NCI-H524 (cell line): ENCODE measurements at regions not wholly inside any gene's neighbourhood (a gene's known extent, or its start where the extent isn't known, plus 50 kb on each side); places are given as distances from the start of the nearest gene placed in this dataset.

ENCODE experiments used
- DNase-seq, 2 experiments: peaks; one replicate each; lab custom pipeline; 2025; lab: John Stamatoyannopoulos, UW

GRCh38 chr10:111739125-111739873 is 444.3 kb downstream of the GPAM start:
- no peak for DNase-seq

- DNase-seq = no peak
Observed at GRCh38 chr10:111739874-111740139, 443.8 kb downstream of the GPAM start.

DNA sequence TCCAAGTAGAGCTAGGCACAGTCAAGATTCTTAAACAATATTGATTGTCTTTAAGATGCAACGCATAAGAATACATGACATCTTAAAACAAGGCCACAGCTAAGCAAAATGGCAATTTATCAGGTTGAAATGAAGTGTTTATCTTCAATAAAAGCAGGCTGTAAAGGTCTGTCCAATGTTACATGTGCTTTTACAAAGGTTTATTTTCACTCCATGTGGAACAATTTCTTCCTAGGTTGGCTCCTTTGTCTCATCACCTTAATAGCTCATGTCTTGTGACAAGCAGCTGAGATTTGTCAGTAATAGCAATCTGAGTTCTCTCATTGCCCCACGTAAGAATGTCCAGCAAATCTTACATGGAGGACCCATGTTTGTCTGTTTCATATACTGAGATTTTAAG is 437.6 kb downstream of the GPAM start:
- DNase-seq = no peak

- DNase-seq = no peak
Observed at GRCh38 chr10:111747751-111748150, 435.8 kb downstream of the GPAM start.

GRCh38 chr10:111748184-111748583 is 435.4 kb downstream of the GPAM start:
- no peak for DNase-seq

DNA sequence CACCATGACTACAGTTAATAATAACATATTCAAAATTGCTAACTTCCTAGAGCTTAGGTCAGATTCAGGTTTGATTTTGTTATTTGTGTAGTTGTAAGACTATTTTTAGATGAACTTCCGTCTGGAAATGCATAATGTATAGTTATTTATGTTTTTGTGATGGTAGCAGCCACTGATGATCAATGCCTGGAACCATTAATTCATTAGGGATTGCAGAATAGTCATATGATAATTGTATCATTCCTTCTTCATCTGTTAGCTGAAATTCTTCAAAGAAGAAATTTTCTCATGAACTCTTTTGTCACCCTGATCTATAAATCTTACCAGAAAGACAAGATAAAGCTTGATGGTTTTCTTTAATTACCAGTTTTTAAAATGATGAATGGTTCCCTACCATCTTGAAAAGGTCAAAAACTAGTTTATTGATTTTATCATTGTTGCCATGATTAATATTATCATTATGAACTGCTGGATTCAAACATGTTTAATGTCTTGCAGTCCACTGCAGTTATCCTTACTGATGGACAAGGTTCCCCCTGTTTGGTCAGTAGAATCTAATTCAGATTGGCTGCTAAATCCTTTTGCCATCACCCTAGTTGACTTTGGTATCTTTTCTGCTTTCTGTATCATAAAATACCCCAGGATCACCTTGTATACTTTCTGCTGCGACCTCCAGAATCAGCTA is 433.3 kb downstream of the GPAM start:
- no peak for DNase-seq

DNA sequence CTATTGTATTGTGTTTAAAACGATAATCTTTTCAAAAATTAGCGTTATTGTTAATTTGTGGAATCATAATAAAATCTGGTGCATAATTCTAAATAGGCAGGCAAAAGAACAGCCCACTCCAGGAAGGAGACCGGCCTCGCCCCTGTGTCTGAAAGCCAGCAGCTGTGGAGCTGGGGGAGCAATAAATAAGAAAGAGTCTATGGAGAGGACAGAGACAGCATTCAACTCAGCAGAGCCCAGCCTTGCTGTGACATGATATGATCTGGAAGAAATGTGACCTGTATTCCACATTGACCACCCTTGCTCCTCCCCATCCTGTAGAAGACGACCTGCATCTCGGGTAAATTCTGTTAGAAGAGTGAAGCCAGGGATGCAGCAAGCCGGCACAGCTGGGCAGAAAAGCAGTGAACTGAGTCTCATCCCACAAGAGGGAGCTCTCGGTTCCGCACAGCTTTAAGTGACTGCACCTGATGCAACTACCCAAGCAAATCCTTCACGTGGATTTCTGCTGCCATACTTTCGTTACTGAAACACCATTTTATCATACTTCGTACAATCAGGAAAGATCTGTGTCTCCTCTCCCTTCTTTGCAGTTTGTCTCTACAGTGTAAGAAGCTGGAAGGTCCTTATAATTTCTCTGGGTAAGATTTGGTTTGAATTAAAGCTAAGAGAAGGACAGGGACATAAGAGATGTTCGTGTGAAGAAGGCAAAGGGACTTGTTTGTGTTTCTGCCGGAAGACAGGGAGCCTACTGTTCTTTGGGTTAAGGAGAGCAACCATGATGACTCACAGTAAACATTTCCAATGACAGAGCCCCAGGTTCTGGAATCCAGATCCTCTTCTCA is 427.1 kb downstream of the GPAM start:
- DNase-seq = peak in 1 of 2 experiments; percentile 16

DNA sequence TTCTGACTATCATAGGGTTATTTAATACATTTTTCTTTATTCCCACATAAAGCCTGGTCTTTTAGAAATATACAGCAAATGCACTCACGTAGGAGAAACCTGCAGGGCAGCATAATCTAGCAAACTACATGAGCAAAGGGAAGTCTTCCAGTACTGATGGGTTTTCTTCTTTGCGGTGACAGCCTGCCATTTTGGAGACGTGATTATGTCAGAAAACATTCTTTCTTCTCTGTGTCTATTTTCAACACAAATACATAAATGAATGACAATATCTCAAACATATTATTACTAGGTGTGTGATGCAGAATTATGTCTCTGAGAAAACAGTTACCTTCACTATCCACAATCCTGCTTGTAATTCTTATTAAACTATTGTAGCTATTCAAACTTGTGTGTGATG is 425.0 kb downstream of the GPAM start:
- DNase-seq = no peak

DNA sequence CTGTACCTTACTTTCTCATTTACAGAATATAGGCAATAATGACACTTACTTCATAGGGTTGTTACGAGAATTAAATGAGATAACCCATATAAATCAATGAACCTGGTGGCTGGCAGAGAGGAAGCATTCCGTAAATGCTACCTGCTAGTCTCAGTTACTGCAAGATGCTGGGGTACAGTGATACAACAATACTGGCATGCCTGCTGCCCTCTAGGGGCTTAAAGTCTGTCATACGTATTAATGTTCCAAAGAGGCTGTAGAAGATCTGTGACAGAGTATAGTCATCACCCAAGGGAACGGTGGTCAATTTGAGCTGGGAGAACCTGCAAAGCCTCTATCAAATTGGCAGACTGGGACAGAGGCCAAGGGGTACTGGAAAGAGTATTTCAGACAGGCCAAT is 421.5 kb downstream of the GPAM start:
- no peak for DNase-seq

- DNase-seq = no peak
Observed at GRCh38 chr10:111765216-111765615, 418.3 kb downstream of the GPAM start.

- no peak for DNase-seq
Observed at GRCh38 chr10:111766464-111766863, 417.1 kb downstream of the GPAM start.

- DNase-seq = no peak
Observed at GRCh38 chr10:111767661-111768060, 415.9 kb downstream of the GPAM start.

- DNase-seq = no peak
Observed at GRCh38 chr10:111773950-111774349, 409.6 kb downstream of the GPAM start.

GRCh38 chr10:111774486-111774885 is 409.1 kb downstream of the GPAM start:
- no peak for DNase-seq

GRCh38 chr10:111784436-111784835 is 399.1 kb downstream of the GPAM start:
- DNase-seq = no peak

DNA sequence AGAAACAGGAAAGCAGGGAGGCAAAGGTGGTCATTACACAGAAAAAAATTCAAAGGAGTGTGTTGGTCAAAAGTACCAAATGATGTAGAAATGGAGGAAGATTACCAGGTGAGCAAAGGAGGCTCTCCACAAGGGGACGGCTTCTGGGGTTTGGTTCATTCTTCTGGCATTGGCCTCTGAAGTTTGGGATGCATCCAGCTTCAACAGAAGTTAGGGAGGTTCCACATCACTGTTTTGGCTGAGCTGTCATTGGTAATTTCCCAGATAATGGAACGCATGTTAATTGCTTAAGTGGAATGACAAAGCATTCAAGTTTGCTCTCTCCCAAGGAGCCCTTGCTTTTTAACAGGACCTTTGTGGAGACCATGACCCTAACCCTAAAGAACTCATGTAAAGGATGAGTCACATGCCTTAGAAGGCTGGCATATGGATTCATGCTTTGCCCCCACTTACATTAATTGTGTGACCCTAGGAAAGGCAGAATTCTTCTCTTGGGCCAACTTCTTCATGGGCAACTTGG is 398.6 kb downstream of the GPAM start:
- DNase-seq = no peak

- DNase-seq = no peak
Observed at GRCh38 chr10:111785921-111786320, 397.6 kb downstream of the GPAM start.

- DNase-seq = no peak
Observed at GRCh38 chr10:111789821-111790220, 393.7 kb downstream of the GPAM start.

- no peak for DNase-seq
Observed at GRCh38 chr10:111801841-111802240, 381.7 kb downstream of the GPAM start.

GRCh38 chr10:111804781-111805180 is 378.8 kb downstream of the GPAM start:
- DNase-seq = no peak

DNA sequence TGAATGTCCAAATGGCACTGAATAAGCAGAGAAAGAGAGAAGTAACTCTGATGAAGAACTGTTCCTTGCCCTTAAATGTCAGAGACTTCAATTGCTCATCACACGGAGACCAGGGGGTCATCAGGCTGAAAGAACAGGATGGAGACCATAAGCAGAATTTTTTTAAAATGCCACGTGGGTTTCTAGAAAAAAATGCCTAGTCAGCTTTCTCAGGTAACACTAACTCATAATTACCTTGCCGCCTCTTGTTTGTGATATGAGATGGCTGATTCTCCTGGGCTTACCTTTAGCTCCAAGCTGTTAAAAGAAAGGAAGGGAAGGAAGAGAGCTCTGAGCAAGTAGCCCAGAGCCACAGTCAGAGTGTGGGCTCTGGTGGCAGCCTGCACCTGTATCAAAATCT is 372.0 kb downstream of the GPAM start:
- no peak for DNase-seq

GRCh38 chr10:111820471-111820870 is 363.1 kb downstream of the GPAM start:
- DNase-seq = no peak

- no peak for DNase-seq
Observed at GRCh38 chr10:111821871-111822270, 361.7 kb downstream of the GPAM start.
